GM21529 (cell line): ENCODE measurements at regions not wholly inside any gene's neighbourhood (a gene's known extent, or its start where the extent isn't known, plus 50 kb on each side); places are given as distances from the start of the nearest gene placed in this dataset.
A peak's percentile ranks its signal among the peaks of the same experiment; 100 is the strongest.
"Not testable (repeated sequence)": the region's sequence is repeated elsewhere in the genome, so short reads cannot be mapped to it uniquely, and the experiment has no call there.

Experiments used
- ATAC-seq: cut with Tn5 transposase; IDR thresholded peaks from one replicate; pipeline ENCODE4 v1.9.1; 2021; ENCODE audit not compliant: unreplicated experiment

DNA sequence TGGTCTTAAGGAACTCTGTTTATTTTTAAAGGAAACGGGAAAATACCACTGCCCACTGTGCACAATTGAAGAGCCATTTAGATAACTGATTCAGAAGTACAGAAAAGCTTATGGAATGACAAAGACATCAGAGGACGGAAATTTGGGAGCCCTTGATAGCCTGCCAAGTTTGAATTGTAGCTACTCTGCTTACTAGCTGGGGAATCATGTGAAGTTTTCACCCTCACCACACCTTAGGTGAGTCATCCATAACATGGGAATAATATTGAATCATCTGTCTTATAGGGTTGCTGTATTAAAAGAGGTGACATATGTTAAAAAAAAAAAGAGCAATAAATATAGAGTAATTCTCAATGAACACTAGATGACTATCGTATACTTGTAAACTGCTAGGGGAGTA, 1104.2 kb downstream of the GATA3 start:
- no peak for ATAC-seq

GRCh38 chr10:9160275-9160674, 1105.8 kb downstream of the GATA3 start:
- no peak for ATAC-seq

GRCh38 chr10:9163699-9164098, 1109.2 kb downstream of the GATA3 start:
- no peak for ATAC-seq

- ATAC-seq: no peak
Observed at GRCh38 chr10:9166770-9167169, 1112.3 kb downstream of the GATA3 start.

DNA sequence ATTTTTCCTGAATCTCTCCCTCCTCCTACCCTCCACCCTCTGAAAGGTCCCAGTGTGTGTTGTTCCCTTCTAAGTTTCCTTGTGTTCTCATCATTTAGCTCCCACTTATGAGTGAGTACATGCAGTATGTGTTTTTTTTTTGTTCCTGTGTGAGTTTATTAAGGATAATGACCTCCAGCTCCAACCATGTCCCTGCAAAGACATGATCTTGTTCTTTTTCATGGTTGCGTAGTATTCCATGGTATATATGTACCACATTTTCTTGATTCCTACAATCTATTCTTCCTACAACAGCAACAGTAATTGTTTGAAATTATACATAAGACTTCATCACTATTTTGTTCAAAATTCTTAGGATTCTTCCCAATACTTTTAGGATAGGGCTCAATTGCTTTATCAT, 1117.8 kb downstream of the GATA3 start:
- ATAC-seq: no peak

DNA sequence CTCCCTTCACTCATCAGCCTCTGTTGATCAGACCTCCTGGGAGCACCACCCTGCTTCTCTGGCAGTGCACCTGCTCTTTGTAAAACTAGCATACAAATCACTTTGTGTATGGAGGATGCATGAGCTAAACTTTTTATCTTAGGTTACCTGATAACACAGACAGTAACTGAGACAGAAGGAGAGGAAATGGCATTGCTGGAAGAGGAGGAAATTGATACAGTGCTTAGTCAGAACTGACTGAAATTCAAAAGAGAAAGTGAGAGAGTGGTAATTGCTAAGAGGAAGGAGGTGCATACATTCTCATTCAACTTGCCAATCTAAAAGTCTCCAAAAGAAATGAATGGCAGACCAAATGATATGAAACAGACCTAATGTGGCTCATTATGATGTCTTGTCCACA, 1120.7 kb downstream of the GATA3 start:
- no peak for ATAC-seq

- ATAC-seq: not testable (repeated sequence)
Observed at GRCh38 chr10:9183197-9183880, 1128.9 kb downstream of the GATA3 start.

DNA sequence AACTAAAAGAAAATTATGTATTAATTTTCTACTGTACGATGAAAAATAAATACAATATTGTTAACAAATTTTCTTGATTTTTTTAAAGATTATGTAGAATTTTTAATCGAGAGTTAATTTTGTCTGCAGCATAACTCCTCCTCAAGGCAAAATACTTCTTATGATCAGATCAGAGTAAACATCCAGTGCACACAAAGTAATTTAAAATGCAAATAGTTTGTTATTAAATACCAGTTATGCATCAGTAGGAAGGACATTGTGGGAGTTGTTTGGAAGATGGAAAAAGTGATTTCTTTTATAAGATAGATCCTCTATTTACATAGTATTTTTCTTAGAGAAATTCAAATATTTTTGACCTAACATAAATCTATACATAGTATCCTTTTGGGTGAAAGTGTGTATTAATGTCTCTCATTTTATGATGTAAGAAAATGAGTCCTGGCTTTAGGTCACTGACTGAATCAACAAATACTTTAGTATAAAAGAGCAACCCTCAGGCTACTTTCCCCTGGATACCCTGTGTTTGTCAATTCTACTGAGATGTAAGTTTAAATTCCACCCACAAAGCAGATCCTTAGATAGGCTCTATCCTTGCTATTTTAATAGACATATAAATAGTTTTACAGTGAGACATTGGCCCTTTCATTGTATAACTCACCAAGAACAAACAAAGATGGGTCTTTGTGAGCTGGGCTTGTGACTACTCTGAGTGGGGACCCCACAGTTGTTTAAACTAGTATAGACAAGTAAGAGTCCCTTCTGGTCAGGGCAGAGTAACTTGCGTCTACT, 1133.7 kb downstream of the GATA3 start:
- ATAC-seq: no peak

DNA sequence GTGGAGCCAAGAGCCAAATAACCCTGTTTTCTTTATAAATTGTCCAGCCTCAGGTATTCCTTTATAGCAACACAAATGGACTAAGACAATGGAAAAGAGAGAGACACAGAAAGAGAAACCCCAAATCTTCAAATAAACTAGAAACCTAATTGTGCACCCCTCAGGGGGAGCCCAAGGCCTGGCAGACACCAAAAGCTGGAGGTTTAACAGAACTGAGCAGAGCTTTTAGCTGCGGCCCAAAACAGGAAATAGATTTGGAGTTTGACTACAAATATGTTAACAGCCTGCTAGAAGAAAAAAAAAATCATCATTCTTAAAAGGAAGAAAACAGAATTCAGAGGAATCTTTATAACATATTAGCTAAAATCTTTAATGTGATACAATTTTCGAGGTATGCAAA, 1135.0 kb downstream of the GATA3 start:
- no peak for ATAC-seq

DNA sequence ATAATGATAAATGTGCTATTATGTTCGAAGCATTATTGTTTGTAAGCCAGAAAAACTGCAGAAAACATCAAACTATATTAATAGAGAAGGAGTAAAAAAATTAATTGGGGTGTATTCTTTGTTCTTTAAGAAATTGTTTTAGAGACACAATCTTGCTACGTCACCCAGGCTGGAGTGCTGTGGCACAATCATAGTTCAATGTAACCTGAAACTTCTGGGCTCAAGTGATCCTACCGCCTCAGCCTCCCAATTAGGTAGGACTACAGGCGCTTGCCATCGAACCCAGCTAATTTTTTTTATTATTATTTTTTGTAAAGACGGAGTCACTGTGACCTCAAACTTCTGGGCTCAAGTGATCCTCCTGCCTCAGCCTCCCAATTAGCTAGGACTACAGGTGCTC, 1138.6 kb downstream of the GATA3 start:
- no peak for ATAC-seq

- no peak for ATAC-seq
Observed at GRCh38 chr10:9195385-9195784, 1140.9 kb downstream of the GATA3 start.

GRCh38 chr10:9198611-9199010, 1144.1 kb downstream of the GATA3 start:
- ATAC-seq: no peak

- ATAC-seq: no peak
Observed at GRCh38 chr10:9205558-9205957, 1151.1 kb downstream of the GATA3 start.

GRCh38 chr10:9209105-9209798, 1154.8 kb downstream of the GATA3 start:
- ATAC-seq: peak; percentile 90

GRCh38 chr10:9211228-9211627, 1156.7 kb downstream of the GATA3 start:
- ATAC-seq: no peak

DNA sequence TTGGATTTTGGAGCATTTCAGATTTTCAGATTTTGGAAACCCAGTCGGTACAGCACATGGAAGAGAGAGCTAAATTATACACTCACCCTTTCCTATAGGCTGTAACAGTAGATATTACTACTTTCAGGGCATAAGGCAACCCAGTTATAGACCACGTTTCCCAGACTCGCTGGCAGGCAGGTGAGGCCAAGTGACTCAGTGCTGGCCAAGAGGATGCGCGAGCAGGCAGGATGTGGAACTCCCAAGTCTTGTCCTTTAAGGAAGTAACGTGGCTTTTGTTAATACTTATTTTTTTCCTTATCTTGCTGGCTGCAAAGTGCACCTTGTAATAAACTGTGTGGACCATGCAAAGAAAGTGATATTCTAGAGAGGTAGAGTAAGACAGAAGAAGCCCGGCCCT, 1160.1 kb downstream of the GATA3 start:
- no peak for ATAC-seq

DNA sequence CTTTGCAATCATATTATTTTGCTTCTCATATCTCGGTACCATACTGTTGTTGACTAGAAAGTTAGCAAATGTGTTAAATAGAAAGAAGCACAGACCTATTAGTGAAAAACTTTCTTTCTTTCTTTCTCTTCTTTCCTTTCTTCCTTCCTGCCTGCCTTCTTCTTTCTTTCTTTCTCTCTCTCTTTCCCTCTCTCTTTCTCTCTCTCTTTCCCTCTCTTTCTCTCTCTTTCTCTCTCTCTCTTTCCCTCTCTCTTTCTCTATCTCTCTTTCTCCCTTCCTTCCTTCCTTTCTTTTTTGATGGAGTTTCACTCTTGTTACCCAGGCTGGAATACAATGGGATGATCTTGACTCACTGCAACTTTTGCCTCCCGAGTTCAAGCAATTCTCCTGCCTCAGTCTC, 1160.6 kb downstream of the GATA3 start:
- ATAC-seq: no peak

DNA sequence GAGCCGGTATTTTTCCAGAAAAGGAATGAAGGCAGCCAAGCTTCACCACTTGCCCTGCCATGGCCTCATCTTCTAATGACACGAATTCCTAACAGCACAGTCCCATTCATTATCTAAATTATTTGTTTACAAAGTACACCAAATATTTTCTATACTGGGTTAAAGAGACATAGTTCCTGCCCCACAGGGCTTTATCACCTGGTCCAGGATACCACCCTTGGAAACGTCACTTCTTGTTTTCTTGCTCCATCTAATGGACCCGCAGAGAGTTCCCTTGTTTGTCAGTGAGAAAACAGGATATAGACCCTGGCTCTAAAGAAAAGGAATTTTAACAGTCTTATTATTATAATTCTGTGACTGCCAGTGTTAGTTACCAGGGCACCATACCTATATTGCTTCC, 1165.4 kb downstream of the GATA3 start:
- no peak for ATAC-seq

DNA sequence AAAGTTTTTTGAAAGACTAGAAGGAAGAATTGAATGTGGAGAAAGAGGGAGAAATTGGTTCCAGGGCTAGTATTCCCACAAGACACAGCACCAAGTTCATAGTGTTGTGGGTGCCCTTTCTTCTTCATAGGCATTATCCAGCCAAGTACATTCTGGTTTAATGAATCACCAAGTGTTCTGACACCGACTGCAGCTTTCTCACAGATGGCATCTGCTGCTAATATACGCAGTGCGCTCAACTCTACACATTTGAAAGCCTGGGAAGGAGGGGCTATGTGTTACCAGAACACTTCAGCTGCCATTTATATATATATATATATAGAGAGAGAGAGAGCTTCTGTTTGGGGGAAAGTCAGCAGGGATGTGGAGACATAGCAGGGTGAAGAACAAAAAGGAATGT, 1168.4 kb downstream of the GATA3 start:
- ATAC-seq: no peak

GRCh38 chr10:9227679-9228365, 1173.3 kb downstream of the GATA3 start:
- ATAC-seq: no peak

GRCh38 chr10:9228771-9229170, 1174.3 kb downstream of the GATA3 start:
- ATAC-seq: no peak
